ENCODE measurements at regions not wholly inside any gene's neighbourhood (a gene's known extent, or its start where the extent isn't known, plus 50 kb on each side); places are given as distances from the start of the nearest gene placed in this dataset.

DNA sequence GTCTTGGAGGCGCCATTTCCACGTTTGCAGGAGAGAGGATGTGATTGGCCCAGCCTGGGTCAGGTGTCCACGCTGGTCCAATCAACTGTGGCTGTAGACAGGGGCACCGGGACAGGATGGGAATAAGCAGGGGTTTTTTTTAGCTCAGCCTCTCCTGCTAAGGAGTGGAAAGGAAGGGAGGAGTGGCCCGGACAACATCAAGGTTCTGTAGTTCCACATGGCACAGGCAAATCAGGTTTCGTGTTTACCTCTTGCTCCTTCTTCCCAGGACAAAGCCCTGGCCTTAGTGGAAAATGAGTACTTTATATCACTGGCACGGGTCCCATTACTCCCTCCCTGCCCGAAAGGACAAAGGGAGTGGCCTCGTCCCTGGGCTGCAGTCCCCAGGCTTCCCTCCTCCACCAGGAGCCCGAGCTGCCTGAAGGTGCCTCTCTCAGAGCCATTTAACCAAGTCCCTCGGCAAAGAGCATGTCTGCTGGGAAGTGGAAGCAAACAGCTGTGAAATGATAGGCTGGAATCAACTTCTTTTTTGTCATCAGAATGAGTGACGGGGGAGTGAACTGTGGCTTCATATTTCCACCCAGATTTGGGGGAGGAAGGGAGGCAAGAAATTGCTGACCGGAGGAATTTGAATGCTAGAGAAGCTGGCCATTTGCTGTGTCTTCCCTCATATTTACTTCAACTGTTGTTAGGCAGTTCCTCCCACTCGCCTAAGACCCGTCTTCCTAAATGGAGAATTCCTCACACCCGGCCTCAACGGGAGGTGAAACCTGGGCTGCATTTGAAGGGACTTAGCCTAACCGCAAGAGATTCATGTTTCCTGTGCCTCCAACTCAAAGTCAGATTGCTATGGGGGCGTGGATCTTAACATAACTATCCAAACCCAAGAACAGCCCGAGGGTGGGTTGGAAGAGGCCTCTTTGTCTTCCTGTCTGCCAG lies 84.9 kb upstream of the SLC44A3 start:
- peak; percentile 81 for DNase-seq (ENCODE audit: low spot score)

- no peak for DNase-seq (ENCODE audit: low spot score)
Measured at GRCh38 chr1:94731891-94732290, 88.3 kb upstream of the SLC44A3 start.

DNA sequence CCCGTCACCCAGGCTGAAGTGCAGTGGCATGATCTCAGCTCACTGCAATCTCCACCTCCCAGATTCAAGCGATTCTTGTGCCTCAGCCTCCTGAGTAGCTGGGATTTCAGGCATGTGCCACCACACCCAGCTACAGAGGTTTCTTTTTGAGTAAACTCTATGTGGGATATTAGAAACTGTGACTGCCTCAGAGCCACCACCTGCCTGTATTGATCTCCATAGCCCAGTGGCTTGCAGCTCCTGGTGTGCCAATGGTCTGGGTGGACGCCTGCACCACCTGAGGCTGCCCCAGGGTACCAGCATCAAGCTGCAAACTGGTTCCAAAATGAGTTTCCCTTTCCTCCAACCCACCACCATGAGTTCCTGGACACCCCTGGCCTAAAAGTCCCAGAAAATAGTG lies 89.7 kb upstream of the SLC44A3 start:
- no peak for DNase-seq (ENCODE audit: low spot score)

GRCh38 chr1:94729267-94729666 lies 90.9 kb upstream of the SLC44A3 start:
- no peak for DNase-seq (ENCODE audit: low spot score)

GRCh38 chr1:94727846-94728715 lies 92.1 kb upstream of the SLC44A3 start:
- peak; percentile 60 for DNase-seq (ENCODE audit: low spot score)

GRCh38 chr1:94726981-94727685 lies 93.0 kb upstream of the SLC44A3 start:
- no peak for DNase-seq (ENCODE audit: low spot score)

GRCh38 chr1:94725566-94725965 lies 94.6 kb upstream of the SLC44A3 start:
- DNase-seq (ENCODE audit: low spot score): no peak

GRCh38 chr1:94723894-94724293 lies 96.3 kb upstream of the SLC44A3 start:
- DNase-seq (ENCODE audit: low spot score): no peak

- DNase-seq (ENCODE audit: low spot score): no peak
Measured at GRCh38 chr1:94723463-94723862, 96.7 kb upstream of the SLC44A3 start.

DNA sequence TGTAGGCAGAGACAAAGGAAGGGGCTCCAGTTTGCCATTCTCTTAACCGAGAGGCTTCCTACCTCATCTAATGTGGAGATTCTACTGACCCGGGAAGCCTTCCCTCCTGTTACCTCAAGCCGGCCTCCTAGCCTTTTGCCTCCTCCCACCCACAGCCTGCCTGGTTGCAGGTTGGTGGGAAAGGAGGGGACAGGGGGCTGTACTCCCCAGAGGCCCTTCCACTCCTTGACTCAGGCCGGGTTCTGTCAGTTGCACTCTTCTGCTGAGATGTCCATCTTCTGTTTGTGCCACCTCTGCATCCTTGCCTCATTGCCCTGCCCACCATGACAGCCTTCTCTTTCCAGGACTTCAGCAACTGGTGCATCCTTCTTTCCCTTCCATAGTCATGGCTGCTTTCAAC lies 98.0 kb upstream of the SLC44A3 start:
- no peak for DNase-seq (ENCODE audit: low spot score)

GRCh38 chr1:94721240-94721639 lies 98.9 kb upstream of the SLC44A3 start:
- DNase-seq (ENCODE audit: low spot score): no peak

DNA sequence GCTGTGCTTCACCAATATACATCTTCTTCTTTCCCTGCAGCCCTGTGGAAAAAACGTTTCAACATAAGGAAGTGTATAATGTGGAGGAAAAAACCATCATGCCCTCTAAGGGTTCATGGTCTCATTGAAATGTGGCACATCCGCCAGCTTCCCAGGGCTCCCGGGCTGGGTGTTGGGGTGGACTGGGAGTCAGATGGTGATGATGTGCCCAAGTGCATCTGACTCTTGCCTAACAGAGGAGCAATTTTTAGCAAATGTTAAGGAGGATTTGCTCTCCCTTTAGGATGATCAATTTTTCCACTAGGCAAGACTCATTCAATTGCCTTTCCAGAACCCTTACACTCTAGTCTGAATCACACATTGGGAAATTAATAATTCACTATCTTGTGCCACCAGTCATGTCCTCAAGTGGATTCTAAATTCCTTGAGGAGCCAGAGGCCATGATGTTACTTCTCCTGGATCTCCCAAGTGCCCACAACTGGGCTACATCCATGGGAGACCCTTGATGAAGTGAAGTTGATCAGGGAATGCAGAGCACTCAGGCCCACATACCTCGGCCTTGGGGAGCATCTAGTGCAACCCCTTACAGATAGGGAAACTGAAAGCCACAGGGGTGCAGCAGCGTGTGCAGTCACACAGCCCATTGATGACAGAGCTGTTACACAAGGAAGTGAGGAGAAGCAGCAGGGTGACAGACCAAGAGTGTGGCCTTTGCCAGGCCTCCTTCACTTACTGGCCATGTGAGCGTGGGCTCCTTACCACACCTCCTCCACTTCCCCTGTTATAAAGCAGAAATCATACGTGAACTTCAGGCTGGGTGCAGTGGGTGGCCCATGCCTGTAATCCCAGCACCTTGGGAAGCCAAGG lies 100.0 kb upstream of the SLC44A3 start:
- DNase-seq (ENCODE audit: low spot score): no peak

- DNase-seq (ENCODE audit: low spot score): no peak
Measured at GRCh38 chr1:94716965-94717364, 103.2 kb upstream of the SLC44A3 start.

DNA sequence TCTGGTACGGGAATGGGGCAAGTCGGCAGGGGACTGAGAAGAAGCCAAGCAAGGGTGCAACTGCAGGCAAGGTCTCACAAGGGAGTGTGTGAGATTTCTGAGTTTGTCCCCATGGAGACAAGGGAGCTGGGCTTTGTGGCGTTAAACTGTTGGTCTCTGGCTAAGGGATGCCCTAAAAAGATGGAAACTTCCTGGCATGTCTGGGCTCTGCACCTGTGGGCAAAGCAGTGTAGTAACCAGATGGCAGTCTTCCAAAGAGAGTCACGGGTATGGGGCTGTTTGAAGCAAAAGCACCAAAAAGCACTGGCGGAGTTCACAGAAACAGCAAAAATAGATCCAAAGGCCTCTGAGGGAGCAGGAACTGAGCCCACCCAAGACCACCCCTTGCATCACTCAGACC lies 104.8 kb upstream of the SLC44A3 start:
- no peak for DNase-seq (ENCODE audit: low spot score)

DNA sequence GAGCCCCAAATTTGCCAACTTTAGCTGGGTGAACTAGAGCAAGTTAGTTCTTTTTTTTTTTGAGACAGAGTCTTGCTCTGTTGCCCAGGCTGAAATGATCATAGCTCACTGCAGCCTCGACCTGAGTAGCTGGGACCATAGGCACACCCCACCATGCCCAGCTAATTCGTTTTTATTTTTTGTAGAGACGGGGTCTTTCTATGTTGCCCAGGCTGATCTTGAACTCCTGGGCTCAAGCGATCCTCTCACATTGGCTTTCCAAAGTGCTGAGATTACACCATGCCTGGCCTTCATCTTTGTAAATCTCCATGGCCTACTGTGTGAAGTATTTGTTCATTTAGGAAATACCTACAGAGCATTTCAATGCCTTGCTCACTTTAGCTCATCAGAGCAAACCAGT lies 105.6 kb upstream of the SLC44A3 start:
- DNase-seq (ENCODE audit: low spot score): no peak

- DNase-seq (ENCODE audit: low spot score): no peak
Measured at GRCh38 chr1:94714152-94714551, 106.0 kb upstream of the SLC44A3 start.

GRCh38 chr1:94713472-94714141 lies 106.5 kb upstream of the SLC44A3 start:
- no peak for DNase-seq (ENCODE audit: low spot score)

- DNase-seq (ENCODE audit: low spot score): no peak
Measured at GRCh38 chr1:94709891-94710581, 110.1 kb upstream of the SLC44A3 start.

GRCh38 chr1:94708811-94709210 lies 111.3 kb upstream of the SLC44A3 start:
- DNase-seq (ENCODE audit: low spot score): no peak

- DNase-seq (ENCODE audit: low spot score): no peak
Measured at GRCh38 chr1:94708299-94708685, 111.9 kb upstream of the SLC44A3 start.

All from COLO829 (cell line).